Body of pancreas (tissue), 4 donors: ENCODE measurements at regions not wholly inside any gene's neighbourhood (a gene's known extent, or its start where the extent isn't known, plus 50 kb on each side); places are given as distances from the start of the nearest gene placed in this dataset.

Source experiments
- ATAC-seq: fragments of 150-250 bp; one replicate; pipeline ENCODE4 v1.9.1; 2016
- DNase-seq, 4 donors: peaks; one replicate each; pipeline ENCODE4 v3.0.0-alpha.2; 2019
- H3K27ac ChIP-seq, 4 donors: fragments of 200-600 bp; sonication (generic); 1 replicate in 3 of 4; 2 replicates in 1 of 4; pipeline versions ENCODE4 v1.5.1 to v1.6.1; 2016 to 2019; ENCODE audit warnings: mild to moderate bottlenecking in 1 of 4, mixed read lengths in 1 of 4, moderate library complexity in 1 of 4
- H3K27me3 ChIP-seq, 2 donors: fragments of 200-600 bp; sonication (generic); one replicate each; pipeline ENCODE4 v1.6.0; 2016; ENCODE audit warnings: mild to moderate bottlenecking in 1 of 2
- H3K36me3 ChIP-seq, 2 donors: fragments of 200-600 bp; sonication (generic); replicated peaks in 1 of 2; 2 replicates each; pipeline ENCODE4 v1.5.1; 2016; ENCODE audit warnings: low read depth in 2 of 2; ENCODE audit not compliant: insufficient read depth in 1 of 2
- H3K4me1 ChIP-seq: fragments of 200-600 bp; sonication (generic); one replicate; pipeline ENCODE4 v1.6.0; 2016
- H3K4me3 ChIP-seq, 2 donors: fragments of 200-600 bp; sonication (generic); 1 replicate in 1 of 2; 2 replicates in 1 of 2; pipeline ENCODE4 v1.5.1; 2016 to 2019
- H3K9me3 ChIP-seq, 3 donors: fragments of 200-600 bp; sonication (generic); 1 replicate in 2 of 3; 2 replicates in 1 of 3; pipeline ENCODE4 v1.5.1; 2016
- CTCF ChIP-seq, 7 experiments: fragments of 450-650 bp in 4 of 7; fragments of 200-600 bp in 3 of 7; sonication (generic) in 3 of 7; IDR thresholded peaks; one replicate each; pipeline ENCODE4 v1.5.1; 2016 to 2019; ENCODE audit warnings: antibody characterized with exemption in 7 of 7
- POLR2A ChIP-seq, 3 donors: fragments of 450-650 bp; IDR thresholded peaks; one replicate each; pipeline ENCODE4 v1.6.1; 2016; ENCODE audit warnings: antibody characterized with exemption in 3 of 3, mild to moderate bottlenecking in 2 of 3
- WGBS, 2 donors: methylation state at CpG; one replicate each; pipeline ENCODE4 v1.1.5; 2017; 5-methylcytosine and 5-hydroxymethylcytosine counted together
- intact Hi-C: fragments of 100-400 bp; cut with DNase I; formaldehyde crosslinking; loops from one replicate; pipeline ENCODE4 v1.15.1; 2023

- no peak overlapping the region for H3K4me3 ChIP-seq
- H3K4me1 ChIP-seq = no peaks in the 10 kb centered on the region
- H3K9me3 ChIP-seq = no peaks in the 10 kb centered on the region
- TF ChIP-seq POLR2A (IDR thresholded peaks at IDR 0.05) (no peak), CTCF (IDR thresholded peaks at IDR 0.05) (no peak)
- no peaks in the 10 kb centered on the region for H3K27me3 ChIP-seq
- ATAC-seq (no peak), DNase-seq (no peak)
- H3K36me3 ChIP-seq = no peaks in the 10 kb centered on the region
- H3K27ac ChIP-seq = no peak overlapping the region
- intact Hi-C loops = no loop called here
- WGBS, 2 donors = 68 to 72% methylated on average over 7 of the region's 7 CpGs
Measured at GRCh38 chr9:86664603-86665002, 282.7 kb downstream of the GAS1 start.

GRCh38 chr9:86663905-86664304 is 283.4 kb downstream of the GAS1 start:
- Histone ChIP-seq H3K36me3 (no peaks in the 10 kb centered on the region), H3K27ac (no peak overlapping the region), H3K4me1 (no peaks in the 10 kb centered on the region), H3K27me3 (no peaks in the 10 kb centered on the region), H3K4me3 (no peak overlapping the region), H3K9me3 (no peaks in the 10 kb centered on the region)
- no peak for TF ChIP-seq CTCF (IDR thresholded peaks at IDR 0.05)
- no peak for TF ChIP-seq POLR2A (IDR thresholded peaks at IDR 0.05)
- WGBS, 2 donors = 77 to 86% methylated on average over 2 of the region's 2 CpGs
- no peak for ATAC-seq
- DNase-seq = no peak
- intact Hi-C loops = no loop called here

- no peak for ATAC-seq
- Histone ChIP-seq H3K9me3 (no peaks in the 10 kb centered on the region), H3K4me1 (no peaks in the 10 kb centered on the region), H3K27me3 (no peaks in the 10 kb centered on the region), H3K4me3 (no peak overlapping the region), H3K27ac (no peak overlapping the region), H3K36me3 (no peaks in the 10 kb centered on the region)
- intact Hi-C loops = no loop called here
- no peak for TF ChIP-seq POLR2A (IDR thresholded peaks at IDR 0.05)
- no peak for DNase-seq
- WGBS, 2 donors = 88 to 95% methylated on average over 2 of the region's 2 CpGs
Measured at GRCh38 chr9:86662890-86663468, 284.3 kb downstream of the GAS1 start.

- intact Hi-C loops = no loop called here
- H3K27ac ChIP-seq = no peak overlapping the region
- H3K27me3 ChIP-seq = no peaks in the 10 kb centered on the region
- ATAC-seq (no peak), DNase-seq (no peak)
- TF ChIP-seq POLR2A (IDR thresholded peaks at IDR 0.05) = no peak
- TF ChIP-seq CTCF (IDR thresholded peaks at IDR 0.05) = no peak
- H3K4me1 ChIP-seq = no peaks in the 10 kb centered on the region
- H3K4me3 ChIP-seq = no peak overlapping the region
- no peaks in the 10 kb centered on the region for H3K9me3 ChIP-seq
- WGBS, 2 donors = 61 to 65% methylated on average over 7 of the region's 7 CpGs
- H3K36me3 ChIP-seq = no peaks in the 10 kb centered on the region
Measured at GRCh38 chr9:86660146-86660943, 287.0 kb downstream of the GAS1 start.

- no peaks in the 10 kb centered on the region for H3K4me1 ChIP-seq
- no peaks in the 10 kb centered on the region for H3K36me3 ChIP-seq
- H3K9me3 ChIP-seq = no peaks in the 10 kb centered on the region
- 76 to 91% methylated on average over 3 of the region's 3 CpGs for WGBS, 2 donors
- intact Hi-C loops = no loop called here
- no peak for ATAC-seq
- TF ChIP-seq CTCF (IDR thresholded peaks at IDR 0.05) = no peak
- TF ChIP-seq POLR2A (IDR thresholded peaks at IDR 0.05) = no peak
- H3K27me3 ChIP-seq = no peaks in the 10 kb centered on the region
- no peak overlapping the region for H3K27ac ChIP-seq
- H3K4me3 ChIP-seq = no peak overlapping the region
- no peak for DNase-seq
Measured at GRCh38 chr9:86659413-86660046, 287.8 kb downstream of the GAS1 start.
